ENCODE measurements at regions not wholly inside any gene's neighbourhood (a gene's known extent, or its start where the extent isn't known, plus 50 kb on each side); places are given as distances from the start of the nearest gene placed in this dataset.

GRCh38 chr4:130995988-130996387 lies 1900.0 kb downstream of the C4orf33 start:
- H3K9ac ChIP-seq (ENCODE audit: low read length), result no peak overlapping the region
- no peak overlapping the region for H3K27ac Mint-ChIP-seq
- no peak overlapping the region for H3K4me3 ChIP-seq (ENCODE audit: control extremely low read depth in 1 of 5, extremely low read depth in 1 of 5, insufficient read depth in 1 of 5, low read depth in 2 of 5, low read length in 4 of 5)
- no peak for ATAC-seq (ENCODE audit: low read depth)
- TF ChIP-seq CTCF (IDR thresholded peaks at IDR 0.05), result no peak
- TF ChIP-seq EZH2 (IDR thresholded peaks at IDR 0.05; ENCODE audit: borderline replicate concordance, insufficient read depth, low read depth, low read length, poor library complexity, severe bottlenecking), result no peak
- H3K4me2 ChIP-seq (replicated peaks; ENCODE audit: low read depth, low read length, poor library complexity, severe bottlenecking), result no peak overlapping the region
- no peaks in the 10 kb centered on the region for H3K27me3 Mint-ChIP-seq
- no peak overlapping the region for H3K27ac ChIP-seq (ENCODE audit: low read length in 2 of 2)
- no peaks in the 10 kb centered on the region for H3K9me3 Mint-ChIP-seq (ENCODE audit: insufficient read depth)
- H3K4me1 Mint-ChIP-seq, result no peaks in the 10 kb centered on the region
- H3K4me1 ChIP-seq (ENCODE audit: control insufficient read depth in 2 of 2, insufficient read depth in 2 of 2, low read length in 2 of 2), result no peaks in the 10 kb centered on the region
- DNase-seq, result no peak
- ChIA-PET POLR2A (no interaction called here), CTCF (no interaction called here)
- H3K79me2 ChIP-seq (ENCODE audit: control insufficient read depth, insufficient read depth, low read length), result no peaks in the 10 kb centered on the region
- no peaks in the 10 kb centered on the region for H4K20me1 ChIP-seq (ENCODE audit: control insufficient read depth, insufficient read depth, low read length, poor library complexity, severe bottlenecking)
- no peaks in the 10 kb centered on the region for H3K27me3 ChIP-seq (replicated peaks in 1 of 4; ENCODE audit: control extremely low read depth in 1 of 4, control insufficient read depth in 3 of 4, insufficient read depth in 4 of 4, low read length in 3 of 4)
- no peak overlapping the region for H2AFZ ChIP-seq (ENCODE audit: insufficient read depth, low read depth, low read length, poor library complexity, severe bottlenecking)
- no peaks in the 10 kb centered on the region for H3K36me3 ChIP-seq (replicated peaks in 1 of 2; ENCODE audit: control extremely low read depth in 1 of 2, control insufficient read depth in 1 of 2, extremely low read depth in 1 of 2, insufficient read depth in 2 of 2, low read length in 1 of 2)
- no peaks in the 10 kb centered on the region for H3K9me3 ChIP-seq (ENCODE audit: control extremely low read depth in 1 of 3, control insufficient read depth in 2 of 3, insufficient read depth in 1 of 3, low read length in 2 of 3)
- no peak overlapping the region for H3K4me3 Mint-ChIP-seq
- WGBS (ENCODE audit: insufficient coverage), result no CpG with 5 or more reads among the region's 2 CpGs
- intact Hi-C loops (cut with micrococcal nuclease), result no loop called here

GRCh38 chr4:131001371-131001770 lies 1905.4 kb downstream of the C4orf33 start:
- Histone ChIP-seq H4K20me1 (ENCODE audit: control insufficient read depth, insufficient read depth, low read length, poor library complexity, severe bottlenecking) (no peaks in the 10 kb centered on the region), H3K36me3 (replicated peaks in 1 of 2; ENCODE audit: control extremely low read depth in 1 of 2, control insufficient read depth in 1 of 2, extremely low read depth in 1 of 2, insufficient read depth in 2 of 2, low read length in 1 of 2) (no peaks in the 10 kb centered on the region), H3K4me3 (ENCODE audit: control extremely low read depth in 1 of 5, extremely low read depth in 1 of 5, insufficient read depth in 1 of 5, low read depth in 2 of 5, low read length in 4 of 5) (no peak overlapping the region), H3K9ac (ENCODE audit: low read length) (no peak overlapping the region), H3K4me1 (ENCODE audit: control insufficient read depth in 2 of 2, insufficient read depth in 2 of 2, low read length in 2 of 2) (no peaks in the 10 kb centered on the region), H3K9me3 (ENCODE audit: control extremely low read depth in 1 of 3, control insufficient read depth in 2 of 3, insufficient read depth in 1 of 3, low read length in 2 of 3) (no peaks in the 10 kb centered on the region), H3K27ac (ENCODE audit: low read length in 2 of 2) (no peak overlapping the region), H2AFZ (ENCODE audit: insufficient read depth, low read depth, low read length, poor library complexity, severe bottlenecking) (no peak overlapping the region), H3K4me2 (replicated peaks; ENCODE audit: low read depth, low read length, poor library complexity, severe bottlenecking) (no peak overlapping the region), H3K79me2 (ENCODE audit: control insufficient read depth, insufficient read depth, low read length) (no peaks in the 10 kb centered on the region), H3K27me3 (replicated peaks in 1 of 4; ENCODE audit: control extremely low read depth in 1 of 4, control insufficient read depth in 3 of 4, insufficient read depth in 4 of 4, low read length in 3 of 4) (no peaks in the 10 kb centered on the region)
- ChIA-PET CTCF (no interaction called here), POLR2A (no interaction called here)
- intact Hi-C loops (cut with micrococcal nuclease), result no loop called here
- no peak for ATAC-seq (ENCODE audit: low read depth)
- TF ChIP-seq CTCF (IDR thresholded peaks at IDR 0.05) (no peak), EZH2 (IDR thresholded peaks at IDR 0.05; ENCODE audit: borderline replicate concordance, insufficient read depth, low read depth, low read length, poor library complexity, severe bottlenecking) (no peak)
- Mint-ChIP-seq H3K27ac (no peak overlapping the region), H3K9me3 (ENCODE audit: insufficient read depth) (no peaks in the 10 kb centered on the region), H3K27me3 (no peaks in the 10 kb centered on the region), H3K4me3 (no peak overlapping the region), H3K4me1 (no peaks in the 10 kb centered on the region)
- no peak for DNase-seq

Measured in B cell (primary cell).